Keratinocyte (primary cell): ENCODE measurements at regions not wholly inside any gene's neighbourhood (a gene's known extent, or its start where the extent isn't known, plus 50 kb on each side); places are given as distances from the start of the nearest gene placed in this dataset.

Experiments used
- CTCF ChIP-seq, 3 experiments: IDR thresholded peaks in 1 of 3; conservative IDR thresholded peaks in 1 of 3; optimal IDR thresholded peaks in 1 of 3; 2 replicates in 2 of 3; 3 replicates in 1 of 3; pipeline versions ENCODE3 to v1.5.1; 2011; ENCODE audit warnings: low read length in 3 of 3, mild to moderate bottlenecking in 3 of 3, moderate library complexity in 2 of 3, control low read depth in 1 of 3, inconsistent platforms in 1 of 3; ENCODE audit not compliant: insufficient read depth in 2 of 3; ENCODE audit errors: extremely low read depth in 1 of 3
- EZH2 ChIP-seq: IDR thresholded peaks from one replicate; pipeline ENCODE4 v1.6.1; 2012; ENCODE audit warnings: inconsistent platforms, mild to moderate bottlenecking, low read length, moderate library complexity

- TF ChIP-seq EZH2 (no peak), CTCF (optimal IDR thresholded peaks at IDR 0.05 in 1 of 3, IDR thresholded peaks at IDR 0.05 in 1 of 3, conservative IDR thresholded peaks at IDR 0.05 in 1 of 3; ENCODE audit: extremely low read depth in 1 of 3, insufficient read depth in 2 of 3, low read length in 3 of 3) (no peak)
Measured at GRCh38 chr12:118790578-118790977, 190.8 kb upstream of the SRRM4 start.
